ENCODE measurements at regions not wholly inside any gene's neighbourhood (a gene's known extent, or its start where the extent isn't known, plus 50 kb on each side); places are given as distances from the start of the nearest gene placed in this dataset.

DNA sequence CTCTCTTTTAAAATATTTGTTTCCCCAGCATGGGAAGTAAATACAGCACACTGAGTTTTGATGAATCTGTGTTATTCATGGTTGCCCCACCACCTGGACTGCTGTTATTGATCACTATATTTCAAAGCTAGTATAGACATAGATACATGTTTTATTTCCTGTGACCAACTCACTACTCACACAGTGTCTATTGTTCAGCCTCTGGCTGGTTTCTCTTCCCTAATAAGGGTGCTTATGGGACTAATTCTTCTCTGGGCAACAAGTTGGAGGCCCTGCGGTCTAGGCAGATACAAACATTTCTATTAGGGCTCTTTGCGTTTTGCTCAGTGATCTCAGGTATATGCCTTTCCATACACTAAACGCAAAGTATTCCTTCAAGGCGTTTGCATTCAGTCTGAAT is 1191.0 kb upstream of the TMEM132C start:
- no peak for DNase-seq

GRCh38 chr12:127077262-127078045 is 1189.5 kb upstream of the TMEM132C start:
- no peak for DNase-seq

DNA sequence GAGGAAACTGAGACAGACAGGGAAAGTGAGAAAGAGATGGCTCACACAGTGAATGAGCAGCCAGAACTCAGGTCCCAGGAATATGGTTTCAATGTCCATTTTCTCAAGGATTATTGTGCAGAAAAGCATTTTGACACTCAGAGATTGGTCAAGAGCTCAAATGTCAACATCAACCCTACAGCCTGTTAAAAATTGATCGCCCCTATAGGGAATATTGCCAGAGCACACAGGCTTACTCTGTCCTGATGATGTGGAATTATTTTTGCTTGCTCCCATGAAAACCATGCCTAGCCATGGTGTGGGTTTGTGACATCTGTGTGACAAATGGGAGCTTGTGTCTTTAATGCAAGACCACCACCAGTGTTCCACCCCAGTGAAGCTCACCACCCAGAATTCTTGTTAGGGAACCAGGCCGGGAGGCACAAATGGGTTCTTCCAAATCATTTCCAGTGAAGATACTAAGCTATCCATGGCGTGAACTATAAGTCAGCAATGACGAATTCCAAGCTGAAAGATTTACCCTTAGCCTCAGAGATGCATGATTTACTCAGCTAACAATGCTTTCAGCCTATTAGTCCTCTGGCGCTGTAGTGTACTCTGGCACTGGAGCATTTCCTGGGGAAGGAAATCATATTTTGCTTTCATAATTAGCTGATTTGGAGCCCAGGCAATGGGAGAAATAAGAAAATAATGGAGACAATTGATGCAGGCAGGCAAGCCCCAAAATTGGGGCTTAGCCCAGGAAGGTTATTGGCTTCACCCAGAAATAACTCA is 1188.2 kb upstream of the TMEM132C start:
- DNase-seq, result no peak

DNA sequence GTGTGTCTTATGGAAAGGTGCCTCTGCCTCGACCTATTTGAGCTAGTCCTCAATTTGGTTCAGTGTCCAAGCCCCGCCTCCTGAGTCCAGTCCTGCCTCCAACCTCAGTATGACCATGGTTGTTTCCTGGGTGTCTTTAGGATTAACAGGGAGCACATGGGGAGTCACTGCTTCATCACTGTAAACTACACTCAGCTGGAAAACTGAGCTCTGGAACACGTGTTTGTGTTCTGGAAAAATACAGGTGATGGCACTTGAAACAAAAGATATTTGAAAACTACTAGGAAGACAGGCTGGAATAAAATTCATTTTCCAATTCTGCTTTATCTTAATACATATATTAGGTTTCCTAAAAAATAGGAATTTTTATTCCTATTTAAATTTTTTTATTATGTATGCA is 1187.3 kb upstream of the TMEM132C start:
- DNase-seq, result no peak

- DNase-seq, result no peak
Measured at GRCh38 chr12:127081058-127081457, 1185.9 kb upstream of the TMEM132C start.

DNA sequence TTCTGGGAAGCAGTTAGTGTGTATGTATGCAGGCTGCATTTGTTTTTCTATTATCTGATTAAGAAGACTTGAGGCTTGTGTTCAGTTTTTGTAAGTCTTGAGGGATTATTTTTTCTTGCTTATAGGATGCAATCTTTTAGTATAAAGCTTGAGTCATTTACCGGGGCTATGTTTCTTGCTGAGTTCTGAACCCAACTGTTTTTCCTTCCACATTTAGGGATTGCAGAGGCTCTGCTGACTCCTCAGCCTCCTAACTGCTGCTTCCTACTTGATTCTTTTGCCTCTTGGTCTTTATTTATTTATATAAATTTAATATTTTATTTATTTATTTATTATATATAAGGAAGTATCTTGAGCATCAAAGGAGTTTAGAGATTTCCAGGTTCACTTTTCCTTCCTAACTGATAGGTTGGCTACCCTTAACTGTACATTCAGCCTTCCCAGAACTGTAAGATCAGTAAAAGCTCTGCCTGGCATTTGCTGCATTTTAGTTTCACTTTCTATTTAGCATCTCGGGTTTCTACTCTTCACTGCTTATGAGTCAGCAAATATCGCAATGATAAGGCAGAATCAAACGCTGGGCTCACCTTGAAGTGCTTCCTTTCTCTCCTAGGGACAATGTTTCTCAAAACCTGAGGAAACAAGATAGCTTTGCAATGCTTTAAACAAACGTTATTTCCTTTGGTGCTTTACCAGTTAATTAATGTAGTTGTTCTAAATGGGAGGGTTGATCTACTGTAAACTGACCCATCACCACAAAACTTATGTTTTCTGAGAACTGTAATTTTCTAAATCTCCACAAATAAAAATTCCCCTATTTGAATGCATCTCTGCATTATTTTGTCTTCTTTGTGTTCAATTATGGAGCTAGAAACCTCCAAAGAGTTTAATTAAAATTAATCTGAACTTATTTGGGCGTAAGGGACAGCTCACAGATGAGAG is 1183.7 kb upstream of the TMEM132C start:
- DNase-seq, result peak; percentile 41

DNA sequence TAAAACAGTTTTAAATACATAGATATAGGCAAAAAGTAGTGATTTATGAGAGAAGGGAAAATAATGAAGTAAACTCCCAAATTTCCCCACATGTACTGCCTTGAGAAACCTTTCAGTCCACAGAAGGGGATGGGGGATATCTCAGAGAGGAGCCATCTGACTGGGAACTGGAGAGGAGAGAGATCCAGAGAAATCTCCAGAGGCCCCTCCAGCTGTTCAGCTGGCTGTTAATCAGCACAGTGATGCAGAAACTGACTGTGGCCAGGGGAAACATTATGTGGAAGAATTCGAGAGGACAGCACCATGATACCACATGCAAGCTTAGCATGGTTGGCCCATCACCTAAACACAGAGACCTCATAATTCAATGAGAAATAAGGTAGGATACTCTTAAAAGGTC is 1165.9 kb upstream of the TMEM132C start:
- DNase-seq, result no peak

GRCh38 chr12:127106041-127106440 is 1160.9 kb upstream of the TMEM132C start:
- DNase-seq, result no peak

- no peak for DNase-seq
Measured at GRCh38 chr12:127106697-127107096, 1160.3 kb upstream of the TMEM132C start.

DNA sequence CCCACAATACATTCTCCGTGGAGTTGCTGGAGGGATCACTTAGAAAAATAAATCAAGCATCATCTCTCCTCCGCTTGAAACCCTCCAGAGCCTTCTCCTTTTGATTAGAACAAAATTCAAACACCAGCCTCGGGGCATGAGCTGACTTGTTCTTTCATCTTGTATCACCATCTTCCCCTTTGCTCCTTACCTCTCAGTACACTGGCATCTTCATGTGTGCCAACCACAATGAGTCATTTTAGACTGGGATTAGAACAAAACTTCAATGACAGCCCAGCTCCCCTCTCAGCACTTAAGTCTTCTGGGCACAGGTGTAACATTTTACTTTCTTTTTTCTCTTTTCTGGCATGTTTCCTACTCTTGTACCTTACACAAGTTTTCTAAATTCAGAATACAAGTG is 1159.2 kb upstream of the TMEM132C start:
- DNase-seq, result no peak

- peak; percentile 13 for DNase-seq
Measured at GRCh38 chr12:127108360-127109215, 1158.4 kb upstream of the TMEM132C start.

DNA sequence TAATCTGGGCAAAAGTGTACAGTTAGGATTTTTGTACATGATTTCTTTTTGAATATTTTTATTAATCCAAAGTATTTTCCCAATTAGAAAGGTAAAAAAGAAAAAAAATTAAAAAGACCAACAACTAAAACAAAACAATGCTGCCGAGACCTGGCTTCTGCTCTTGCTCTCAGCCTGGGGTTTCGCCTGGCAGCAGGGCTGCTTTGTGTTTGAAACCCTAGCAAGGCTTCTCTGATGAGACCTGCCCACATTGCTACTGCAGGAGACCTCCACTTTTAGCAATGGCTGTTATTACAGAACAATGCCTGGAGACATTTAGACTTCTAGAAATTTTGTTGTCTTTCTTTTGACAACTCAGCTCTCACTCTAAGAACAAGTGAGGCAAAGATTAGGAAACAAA is 1153.0 kb upstream of the TMEM132C start:
- DNase-seq, result no peak

- DNase-seq, result no peak
Measured at GRCh38 chr12:127115468-127116035, 1151.4 kb upstream of the TMEM132C start.

DNA sequence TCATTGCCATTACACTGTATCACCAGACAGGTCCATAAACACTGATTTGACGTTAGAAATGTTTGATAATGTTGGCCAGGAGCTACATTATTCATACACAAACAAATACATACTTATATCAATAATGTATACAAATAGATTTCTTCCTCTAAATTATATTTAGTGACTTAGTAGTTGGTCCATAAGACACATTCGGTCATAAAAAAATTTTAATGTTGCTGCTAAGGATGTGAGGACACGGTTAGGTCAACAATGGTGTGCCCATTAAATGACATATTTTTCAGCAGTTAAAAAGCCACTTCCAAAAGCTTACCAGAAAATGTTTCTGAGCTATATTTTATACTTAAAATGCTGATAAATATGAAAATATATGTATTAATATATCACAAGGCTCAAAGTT is 1148.7 kb upstream of the TMEM132C start:
- DNase-seq, result no peak

DNA sequence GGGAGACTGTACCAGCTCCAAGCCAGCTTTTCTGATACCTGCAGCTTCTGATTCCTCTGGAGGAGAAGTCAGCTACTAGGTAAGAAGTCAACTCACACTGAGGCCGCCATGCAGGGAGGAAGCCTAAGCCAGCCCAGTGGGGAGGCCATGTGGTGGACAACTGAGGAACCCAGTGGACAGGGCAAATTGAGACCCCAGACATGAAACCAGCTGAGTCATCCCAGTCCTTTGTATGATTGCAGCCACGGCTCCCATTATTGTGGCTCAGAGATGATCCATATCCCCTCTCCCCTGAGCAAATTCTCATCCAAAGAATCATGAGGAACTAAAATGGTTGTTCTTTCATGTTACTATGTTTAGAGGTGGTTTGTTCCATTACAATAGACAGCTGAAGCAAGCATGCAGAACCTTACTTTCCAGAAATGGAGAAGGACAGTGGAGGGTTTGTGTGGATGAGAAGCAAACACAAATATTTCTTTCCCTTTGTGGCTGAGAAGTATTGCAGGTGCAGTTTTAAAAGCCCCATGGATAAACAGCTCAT is 1147.3 kb upstream of the TMEM132C start:
- no peak for DNase-seq

GRCh38 chr12:127120851-127121250 is 1146.1 kb upstream of the TMEM132C start:
- no peak for DNase-seq

- DNase-seq, result no peak
Measured at GRCh38 chr12:127121494-127122084, 1145.4 kb upstream of the TMEM132C start.

- DNase-seq, result no peak
Measured at GRCh38 chr12:127125607-127126259, 1141.2 kb upstream of the TMEM132C start.

- no peak for DNase-seq
Measured at GRCh38 chr12:127126260-127126628, 1140.7 kb upstream of the TMEM132C start.

- DNase-seq, result no peak
Measured at GRCh38 chr12:127127897-127128296, 1139.1 kb upstream of the TMEM132C start.
